NB4 (cell line): ENCODE measurements at regions not wholly inside any gene's neighbourhood (a gene's known extent, or its start where the extent isn't known, plus 50 kb on each side); places are given as distances from the start of the nearest gene placed in this dataset.

ENCODE experiments used
- CTCF ChIP-seq: IDR thresholded peaks from one replicate; pipeline ENCODE4 v1.5.1; 2012; ENCODE audit warnings: low read depth, low read length
- POLR2A ChIP-seq: IDR thresholded peaks from 2 replicates; pipeline ENCODE4 v1.6.1; 2011; ENCODE audit warnings: mild to moderate bottlenecking; ENCODE audit not compliant: insufficient read length; ENCODE audit errors: extremely low read depth

- no peak for TF ChIP-seq CTCF
- no peak for TF ChIP-seq POLR2A
These were observed 1063.5 kb upstream of the NUDT12 start for GRCh38 chr5:104626122-104626521.
